ENCODE measurements at regions not wholly inside any gene's neighbourhood (a gene's known extent, or its start where the extent isn't known, plus 50 kb on each side); places are given as distances from the start of the nearest gene placed in this dataset.

DNA sequence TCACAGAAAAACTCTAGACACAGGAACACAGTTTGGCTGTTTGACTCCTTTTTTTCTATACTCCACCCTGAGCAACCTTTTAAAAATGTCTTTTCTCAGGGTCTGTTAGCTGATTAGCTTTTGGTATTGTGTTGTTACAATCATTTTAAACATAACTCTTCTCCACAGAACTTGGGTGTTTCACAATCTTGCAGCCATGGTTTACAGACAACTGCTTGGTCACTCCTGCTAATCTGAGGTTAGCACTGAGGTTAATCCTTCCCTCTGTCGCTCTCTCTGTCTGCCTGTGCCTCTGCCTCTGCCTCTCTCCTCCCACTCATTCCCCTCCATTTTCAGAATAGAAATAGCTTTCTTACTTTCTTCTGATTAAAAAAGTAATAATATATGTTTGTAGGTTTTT is 62.4 kb upstream of the ZBED5 start:
- no peaks in the 10 kb centered on the region for H3K9me1 ChIP-seq (replicated peaks; ENCODE audit: control insufficient read depth, extremely low read depth, insufficient read depth, low read length)
- peaks cover 2 to 5% of the 10 kb centered on the region in 2 experiments for H3K27me3 ChIP-seq (ENCODE audit: control insufficient read depth in 2 of 2, insufficient read depth in 2 of 2, low read length in 2 of 2)
- no peak overlapping the region for H3K9ac ChIP-seq (replicated peaks; ENCODE audit: extremely low read depth, insufficient read depth, low read length)
- H2AFZ ChIP-seq (ENCODE audit: low read depth, low read length) = no peak overlapping the region
- ChIA-PET POLR2A (no interaction called here), CTCF (interaction anchor here (0.8 to 1.5 kb wide), 4 partner anchors 14 to 127 kb away, joined by 3 to 11 read pairs (median 4); no protein-coding TSS in a partner anchor)
- no peaks in the 10 kb centered on the region for H3K36me3 ChIP-seq (ENCODE audit: control insufficient read depth in 2 of 2, extremely low read depth in 1 of 2, insufficient read depth in 2 of 2, low read length in 2 of 2)
- FAIRE-seq (no peak), DNase-seq (ENCODE audit: low read depth, low spot score) (no peak)
- intact Hi-C loops (cut with micrococcal nuclease) = no loop called here
- TF ChIP-seq EZH2 (IDR thresholded peaks at IDR 0.05; ENCODE audit: borderline replicate concordance, low read depth, low read length, severe bottlenecking) = no peak
- no peak for TF ChIP-seq MYC (IDR thresholded peaks at IDR 0.05; ENCODE audit: low read depth, low read length)
- TF ChIP-seq, protein P1, sequence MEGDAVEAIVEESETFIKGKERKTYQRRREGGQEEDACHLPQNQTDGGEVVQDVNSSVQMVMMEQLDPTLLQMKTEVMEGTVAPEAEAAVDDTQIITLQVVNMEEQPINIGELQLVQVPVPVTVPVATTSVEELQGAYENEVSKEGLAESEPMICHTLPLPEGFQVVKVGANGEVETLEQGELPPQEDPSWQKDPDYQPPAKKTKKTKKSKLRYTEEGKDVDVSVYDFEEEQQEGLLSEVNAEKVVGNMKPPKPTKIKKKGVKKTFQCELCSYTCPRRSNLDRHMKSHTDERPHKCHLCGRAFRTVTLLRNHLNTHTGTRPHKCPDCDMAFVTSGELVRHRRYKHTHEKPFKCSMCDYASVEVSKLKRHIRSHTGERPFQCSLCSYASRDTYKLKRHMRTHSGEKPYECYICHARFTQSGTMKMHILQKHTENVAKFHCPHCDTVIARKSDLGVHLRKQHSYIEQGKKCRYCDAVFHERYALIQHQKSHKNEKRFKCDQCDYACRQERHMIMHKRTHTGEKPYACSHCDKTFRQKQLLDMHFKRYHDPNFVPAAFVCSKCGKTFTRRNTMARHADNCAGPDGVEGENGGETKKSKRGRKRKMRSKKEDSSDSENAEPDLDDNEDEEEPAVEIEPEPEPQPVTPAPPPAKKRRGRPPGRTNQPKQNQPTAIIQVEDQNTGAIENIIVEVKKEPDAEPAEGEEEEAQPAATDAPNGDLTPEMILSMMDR (IDR thresholded peaks at IDR 0.05; ENCODE audit: extremely low read depth in 1 of 2, insufficient read depth in 1 of 2, low read depth in 1 of 2, low read length in 2 of 2) = no peak
- H3K9me3 ChIP-seq (replicated peaks; ENCODE audit: control insufficient read depth, insufficient read depth, low read length) = no peaks in the 10 kb centered on the region
- BruUV-seq (replicated peaks) = no TSS peak
- H3K4me2 ChIP-seq (ENCODE audit: insufficient read depth, low read length) = no peak overlapping the region
- no peaks in the 10 kb centered on the region for H4K20me1 ChIP-seq (replicated peaks; ENCODE audit: control insufficient read depth, extremely low read depth, insufficient read depth, low read length)
- no peaks in the 10 kb centered on the region for H3K4me1 ChIP-seq (ENCODE audit: control insufficient read depth, extremely low read depth, insufficient read depth, low read length)
- H3K4me3 ChIP-seq (replicated peaks in 1 of 3; ENCODE audit: insufficient read depth in 1 of 3, low read depth in 1 of 3, low read length in 3 of 3) = no peak overlapping the region
- H3K79me2 ChIP-seq (ENCODE audit: control insufficient read depth, insufficient read depth, low read length) = no peaks in the 10 kb centered on the region
- H3K27ac ChIP-seq (ENCODE audit: insufficient read depth, low read depth, low read length) = no peak overlapping the region
- dilution Hi-C loops (cut with MboI; ENCODE audit: extremely low pct_ligation_motif_present, low sequenced_read_pairs) = no loop called here

GRCh38 chr11:10918698-10919097 is 60.8 kb upstream of the ZBED5 start:
- no TSS peak for BruUV-seq (replicated peaks)
- Histone ChIP-seq H3K4me3 (replicated peaks in 1 of 3; ENCODE audit: insufficient read depth in 1 of 3, low read depth in 1 of 3, low read length in 3 of 3) (no peak overlapping the region), H3K27ac (ENCODE audit: insufficient read depth, low read depth, low read length) (no peak overlapping the region), H3K27me3 (ENCODE audit: control insufficient read depth in 2 of 2, insufficient read depth in 2 of 2, low read length in 2 of 2) (peaks cover 2 to 5% of the 10 kb centered on the region in 2 experiments), H3K4me1 (ENCODE audit: control insufficient read depth, extremely low read depth, insufficient read depth, low read length) (no peaks in the 10 kb centered on the region), H4K20me1 (replicated peaks; ENCODE audit: control insufficient read depth, extremely low read depth, insufficient read depth, low read length) (no peaks in the 10 kb centered on the region), H3K9ac (replicated peaks; ENCODE audit: extremely low read depth, insufficient read depth, low read length) (no peak overlapping the region), H2AFZ (ENCODE audit: low read depth, low read length) (no peak overlapping the region), H3K36me3 (ENCODE audit: control insufficient read depth in 2 of 2, extremely low read depth in 1 of 2, insufficient read depth in 2 of 2, low read length in 2 of 2) (no peaks in the 10 kb centered on the region), H3K9me3 (replicated peaks; ENCODE audit: control insufficient read depth, insufficient read depth, low read length) (no peaks in the 10 kb centered on the region), H3K79me2 (ENCODE audit: control insufficient read depth, insufficient read depth, low read length) (no peaks in the 10 kb centered on the region), H3K4me2 (ENCODE audit: insufficient read depth, low read length) (no peak overlapping the region), H3K9me1 (replicated peaks; ENCODE audit: control insufficient read depth, extremely low read depth, insufficient read depth, low read length) (no peaks in the 10 kb centered on the region)
- intact Hi-C loops (cut with micrococcal nuclease) = no loop called here
- TF ChIP-seq FOS (IDR thresholded peaks at IDR 0.05; ENCODE audit: borderline replicate concordance, insufficient read depth, low read length) (no peak), POLR2A (IDR thresholded peaks at IDR 0.05; ENCODE audit: low read depth, low read length) (no peak), GATA2 (IDR thresholded peaks at IDR 0.05; ENCODE audit: insufficient read depth, insufficient read length, low read depth, low read length) (no peak)
- CTCF ChIA-PET = no interaction called here
- POLR2A ChIA-PET = no interaction called here
- DNase-seq (ENCODE audit: low read depth, low spot score) = no peak
- FAIRE-seq = no peak
- dilution Hi-C loops (cut with MboI; ENCODE audit: extremely low pct_ligation_motif_present, low sequenced_read_pairs) = no loop called here
